Stimulated activated CD8-positive, alpha-beta memory T cell treated with anti-CD3 and anti-CD28 coated beads, Interleukin-7, amount 100 ng/mL, for 4 hours (primary cell): ENCODE measurements at regions not wholly inside any gene's neighbourhood (a gene's known extent, or its start where the extent isn't known, plus 50 kb on each side); places are given as distances from the start of the nearest gene placed in this dataset.

Experiments used
- DNase-seq, 2 donors: peaks; one replicate each; pipeline ENCODE4 v3.0.0-alpha.2; 2020; ENCODE audit warnings: low read depth in 2 of 2

GRCh38 chr5:89276566-89277305 is 393.8 kb upstream of the MEF2C start:
- DNase-seq = no peak

GRCh38 chr5:89275066-89275855 is 392.3 kb upstream of the MEF2C start:
- DNase-seq = no peak

- no peak for DNase-seq
Measured at GRCh38 chr5:89273289-89273688, 390.3 kb upstream of the MEF2C start.

GRCh38 chr5:89270901-89271300 is 387.9 kb upstream of the MEF2C start:
- DNase-seq = no peak

GRCh38 chr5:89269721-89270120 is 386.7 kb upstream of the MEF2C start:
- no peak for DNase-seq

- no peak for DNase-seq
Measured at GRCh38 chr5:89268460-89268859, 385.5 kb upstream of the MEF2C start.

- DNase-seq = no peak
Measured at GRCh38 chr5:89267788-89268187, 384.8 kb upstream of the MEF2C start.

GRCh38 chr5:89265511-89266179 is 382.7 kb upstream of the MEF2C start:
- DNase-seq = no peak

GRCh38 chr5:89263846-89264245 is 380.9 kb upstream of the MEF2C start:
- DNase-seq = no peak

GRCh38 chr5:89262030-89262429 is 379.0 kb upstream of the MEF2C start:
- no peak for DNase-seq

GRCh38 chr5:89260254-89260653 is 377.3 kb upstream of the MEF2C start:
- DNase-seq = no peak

- DNase-seq = no peak
Measured at GRCh38 chr5:89255845-89256463, 373.0 kb upstream of the MEF2C start.

- no peak for DNase-seq
Measured at GRCh38 chr5:89253666-89254352, 370.8 kb upstream of the MEF2C start.

GRCh38 chr5:89246864-89247263 is 363.9 kb upstream of the MEF2C start:
- DNase-seq = no peak

- no peak for DNase-seq
Measured at GRCh38 chr5:89246252-89246651, 363.3 kb upstream of the MEF2C start.

GRCh38 chr5:89243611-89244010 is 360.6 kb upstream of the MEF2C start:
- DNase-seq = no peak

GRCh38 chr5:89241186-89241585 is 358.2 kb upstream of the MEF2C start:
- DNase-seq = no peak

- DNase-seq = no peak
Measured at GRCh38 chr5:89236900-89237299, 353.9 kb upstream of the MEF2C start.

GRCh38 chr5:89233462-89233861 is 350.5 kb upstream of the MEF2C start:
- DNase-seq = no peak

GRCh38 chr5:89232139-89232603 is 349.2 kb upstream of the MEF2C start:
- DNase-seq = no peak

GRCh38 chr5:89230178-89230577 is 347.2 kb upstream of the MEF2C start:
- DNase-seq = no peak
